ENCODE measurements at regions not wholly inside any gene's neighbourhood (a gene's known extent, or its start where the extent isn't known, plus 50 kb on each side); places are given as distances from the start of the nearest gene placed in this dataset.

GRCh38 chr6:168722397-168722796, 281.4 kb downstream of the SMOC2 start:
- DNase-seq (ENCODE audit: low spot score), result no peak

- no peak for DNase-seq (ENCODE audit: low spot score)
Observed at GRCh38 chr6:168721571-168721970, 280.6 kb downstream of the SMOC2 start.

GRCh38 chr6:168719901-168720300, 278.9 kb downstream of the SMOC2 start:
- no peak for DNase-seq (ENCODE audit: low spot score)

GRCh38 chr6:168718821-168719475, 278.0 kb downstream of the SMOC2 start:
- DNase-seq (ENCODE audit: low spot score), result no peak

Measured in globus pallidus (tissue), 1 donor.